IMR-90 (cell line): ENCODE measurements at regions not wholly inside any gene's neighbourhood (a gene's known extent, or its start where the extent isn't known, plus 50 kb on each side); places are given as distances from the start of the nearest gene placed in this dataset.

Experiments
- ATAC-seq: fragments of 200-7000 bp; cut with Tn5 transposase; 2 replicates; pipeline ENCODE4 v1.9.1; 2020; ENCODE audit warnings: low read depth, mild to moderate bottlenecking, moderate library complexity
- BruUV-seq: library from RNA; stranded (reverse); fragments of 400-500 nt; replicated peaks from 2 replicates; lab custom pipeline; 2021; lab: Mats Ljungman, UMichigan
- CTCF ChIA-PET: fragments of 300-600 bp; formaldehyde crosslinking; extraction: SDS; loops from one replicate; lab custom pipeline; 2021; ENCODE audit warnings: antibody characterized with exemption; lab: Yijun Ruan, JAX
- POLR2A ChIA-PET: fragments of 300-600 bp; sonication (Branson Sonifier 250); formaldehyde crosslinking; loops from one replicate; lab custom pipeline; 2022; ENCODE audit warnings: antibody characterized with exemption; ENCODE audit not compliant: unreplicated experiment; lab: Charles Lee
- DNase-seq: peaks from one replicate; pipeline ENCODE4 v3.0.0; 2013
- H2AFZ ChIP-seq: replicated peaks from 2 replicates; pipeline ENCODE3; 2013; ENCODE audit warnings: low read length, mild to moderate bottlenecking; ENCODE audit not compliant: poor library complexity
- H2AK5ac ChIP-seq: 2 replicates; pipeline ENCODE4 v1.6.1; 2013; ENCODE audit warnings: low read depth, low read length, inconsistent platforms
- H2AK9ac ChIP-seq: replicated peaks from 2 replicates; pipeline ENCODE3; 2013; ENCODE audit warnings: mild to moderate bottlenecking, low read depth, low read length, moderate library complexity; ENCODE audit not compliant: poor library complexity
- H2BK120ac ChIP-seq: 2 replicates; pipeline ENCODE4 v1.6.1; 2013; ENCODE audit warnings: low read depth, low read length, inconsistent platforms
- H2BK15ac ChIP-seq: 3 replicates; pipeline ENCODE4 v1.6.1; 2013; ENCODE audit warnings: low read depth, low read length, inconsistent platforms
- H2BK20ac ChIP-seq: 2 replicates; pipeline ENCODE4 v1.6.1; 2013; ENCODE audit warnings: low read depth, mild to moderate bottlenecking, inconsistent platforms, low read length, moderate library complexity
- H2BK5ac ChIP-seq: 2 replicates; pipeline ENCODE4 v1.6.1; 2013; ENCODE audit warnings: mild to moderate bottlenecking, low read depth, low read length, inconsistent platforms; ENCODE audit not compliant: poor library complexity, severe bottlenecking
- H3K14ac ChIP-seq: replicated peaks from 2 replicates; pipeline ENCODE4 v1.6.1; 2013; ENCODE audit warnings: low read depth, low read length, inconsistent platforms
- H3K18ac ChIP-seq: 2 replicates; pipeline ENCODE4 v1.6.1; 2013; ENCODE audit warnings: low read depth, low read length, control low read depth
- H3K23ac ChIP-seq: 2 replicates; pipeline ENCODE4 v1.6.1; 2013; ENCODE audit warnings: low read depth, low read length, inconsistent platforms
- H3K27ac ChIP-seq: 2 replicates; pipeline ENCODE4 v1.5.1; 2013; ENCODE audit warnings: mild to moderate bottlenecking, control low read depth, low read length; ENCODE audit not compliant: insufficient read depth
- H3K27me3 ChIP-seq: 2 replicates; pipeline ENCODE4 v1.6.1; 2013; ENCODE audit warnings: low read length; ENCODE audit not compliant: control insufficient read depth, insufficient read depth
- H3K36me3 ChIP-seq: 2 replicates; pipeline ENCODE4 v1.6.1; 2013; ENCODE audit warnings: low read length, mixed read lengths; ENCODE audit not compliant: control insufficient read depth, insufficient read depth
- H3K4ac ChIP-seq: 2 replicates; pipeline ENCODE4 v1.6.1; 2013; ENCODE audit warnings: low read depth, low read length, inconsistent platforms
- H3K4me1 ChIP-seq: 2 replicates; pipeline ENCODE4 v1.6.1; 2013; ENCODE audit warnings: low read length, mixed read lengths; ENCODE audit not compliant: control insufficient read depth, insufficient read depth
- H3K4me2 ChIP-seq: 2 replicates; pipeline ENCODE4 v1.6.1; 2013; ENCODE audit warnings: low read depth, mild to moderate bottlenecking, control low read depth, low read length, moderate library complexity
- H3K4me3 ChIP-seq: 2 replicates; pipeline ENCODE4 v1.5.1; 2013; ENCODE audit warnings: low read depth, mild to moderate bottlenecking, control low read depth, low read length, moderate library complexity; ENCODE audit not compliant: insufficient read depth
- H3K56ac ChIP-seq: 2 replicates; pipeline ENCODE4 v1.6.1; 2013; ENCODE audit warnings: low read length, inconsistent platforms; ENCODE audit not compliant: insufficient read depth; ENCODE audit errors: extremely low read depth
- H3K79me1 ChIP-seq, 2 experiments: 2 replicates each; pipeline ENCODE4 v1.6.1; 2013; ENCODE audit warnings: low read length in 2 of 2, inconsistent platforms in 1 of 2, low read depth in 1 of 2
- H3K9ac ChIP-seq: 2 replicates; pipeline ENCODE4 v1.6.1; 2013; ENCODE audit warnings: low read depth, low read length, control low read depth
- H3K9me1 ChIP-seq: 2 replicates; pipeline ENCODE4 v1.6.1; 2013; ENCODE audit warnings: low read length, inconsistent platforms; ENCODE audit not compliant: insufficient read depth
- H3K9me3 ChIP-seq: 2 replicates; pipeline ENCODE4 v1.6.1; 2013; ENCODE audit warnings: low read length; ENCODE audit not compliant: control insufficient read depth, insufficient read depth
- H4K20me1 ChIP-seq: 2 replicates; pipeline ENCODE4 v1.6.1; 2013; ENCODE audit warnings: low read length, inconsistent platforms; ENCODE audit not compliant: insufficient read depth
- H4K5ac ChIP-seq: 2 replicates; pipeline ENCODE4 v1.6.1; 2013; ENCODE audit warnings: mild to moderate bottlenecking, low read depth, low read length, control low read depth
- H4K8ac ChIP-seq, 2 experiments: 2 replicates each; pipeline ENCODE4 v1.6.1; 2013; ENCODE audit warnings: low read depth in 2 of 2, low read length in 2 of 2, control low read depth in 1 of 2, inconsistent platforms in 1 of 2
- H4K91ac ChIP-seq: 2 replicates; pipeline ENCODE4 v1.6.1; 2013; ENCODE audit warnings: low read depth, low read length, inconsistent platforms; ENCODE audit not compliant: insufficient read depth
- BHLHE40 ChIP-seq: fragments of 150-350 bp; IDR thresholded peaks from 2 replicates; pipeline ENCODE4 v1.6.1; 2016; ENCODE audit warnings: mild to moderate bottlenecking, low read depth, low read length
- CEBPB ChIP-seq: IDR thresholded peaks from 2 replicates; pipeline ENCODE4 v1.6.1; 2012; ENCODE audit warnings: low read depth, low read length, improper control_type of control experiment
- CHD1 ChIP-seq: IDR thresholded peaks from 2 replicates; pipeline ENCODE4 v1.6.1; 2012; ENCODE audit warnings: low read depth, low read length, improper control_type of control experiment
- ELK1 ChIP-seq: fragments of 150-350 bp; IDR thresholded peaks from 2 replicates; pipeline ENCODE4 v1.6.1; 2016; ENCODE audit warnings: low read depth, mild to moderate bottlenecking, low read length, moderate library complexity, borderline replicate concordance
- MAFK ChIP-seq: IDR thresholded peaks from 2 replicates; pipeline ENCODE4 v1.6.1; 2012; ENCODE audit warnings: low read depth, low read length, improper control_type of control experiment
- MAZ ChIP-seq: IDR thresholded peaks from 2 replicates; pipeline ENCODE4 v1.6.1; 2012; ENCODE audit warnings: low read depth, mild to moderate bottlenecking, low read length, improper control_type of control experiment, moderate library complexity, borderline replicate concordance
- NFE2L2 ChIP-seq: fragments of 150-350 bp; IDR thresholded peaks from 2 replicates; pipeline ENCODE4 v1.6.1; 2016; ENCODE audit warnings: low read depth, mild to moderate bottlenecking, low read length
- RAD21 ChIP-seq: IDR thresholded peaks from 2 replicates; pipeline ENCODE4 v1.6.1; 2012; ENCODE audit warnings: low read length, improper control_type of control experiment
- RCOR1 ChIP-seq: IDR thresholded peaks from 2 replicates; pipeline ENCODE4 v1.6.1; 2012; ENCODE audit warnings: mild to moderate bottlenecking, low read length, improper control_type of control experiment; ENCODE audit not compliant: insufficient replicate concordance
- RFX5 ChIP-seq: IDR thresholded peaks from 2 replicates; pipeline ENCODE4 v1.8.0; 2012; ENCODE audit warnings: low read depth, mild to moderate bottlenecking, low read length, moderate library complexity
- SMC3 ChIP-seq: fragments of 150-350 bp; IDR thresholded peaks from 2 replicates; pipeline ENCODE4 v1.6.1; 2016; ENCODE audit warnings: low read depth, mild to moderate bottlenecking, antibody characterized with exemption, low read length, moderate library complexity
- WGBS, 2 experiments: methylation state at CpG; one replicate each; pipeline versions ENCODE4 v1.1.5 to v1.1.7; 2013; ENCODE audit warnings: missing lambda C conversion rate in 2 of 2; ENCODE audit not compliant: insufficient read length in 1 of 2; ENCODE audit errors: extremely low coverage in 2 of 2; 5-methylcytosine and 5-hydroxymethylcytosine counted together
- dilution Hi-C: fragments of 300-500 bp; cut with HindIII; formaldehyde crosslinking; loops from one replicate; pipeline ENCODE4 v1.14.3; 2018; ENCODE audit warnings: low sequenced_read_pairs; ENCODE audit not compliant: unreplicated experiment
- in situ Hi-C: fragments of 300-500 bp; cut with MboI; formaldehyde crosslinking; loops from 3 replicates; pipeline ENCODE4 v1.14.3; 2019; ENCODE audit warnings: low sequenced_read_pairs, inconsistent platforms, mixed read lengths
- intact Hi-C: fragments of 100-400 bp; cut with micrococcal nuclease; formaldehyde crosslinking; loops from 2 replicates; pipeline ENCODE4 v1.10.0; 2022
- TF ChIP-seq, protein P1 (sequence below): conservative IDR thresholded peaks from 2 replicates; pipeline ENCODE4 v1.5.1; 2012; ENCODE audit warnings: mild to moderate bottlenecking, low read depth, low read length, improper control_type of control experiment

- Histone ChIP-seq H3K79me1 (no peaks in the 10 kb centered on the region), H3K4me1 (no peaks in the 10 kb centered on the region), H3K4me2 (no peak overlapping the region), H4K20me1 (no peaks in the 10 kb centered on the region), H2BK120ac (no peak overlapping the region), H2BK20ac (no peak overlapping the region), H2AK5ac (no peak overlapping the region), H3K4me3 (no peak overlapping the region), H2BK15ac (no peak overlapping the region), H2AK9ac (no peak overlapping the region), H4K8ac (no peak overlapping the region), H2BK5ac (no peak overlapping the region), H2AFZ (no peak overlapping the region), H3K27ac (no peak overlapping the region), H3K23ac (no peak overlapping the region), H4K91ac (no peak overlapping the region), H3K4ac (no peak overlapping the region), H3K9ac (no peak overlapping the region), H3K56ac (no peak overlapping the region), H3K9me1 (no peaks in the 10 kb centered on the region), H3K9me3 (peaks cover 16% of the 10 kb centered on the region), H4K5ac (no peak overlapping the region), H3K14ac (no peak overlapping the region), H3K18ac (no peak overlapping the region), H3K36me3 (no peaks in the 10 kb centered on the region), H3K27me3 (no peaks in the 10 kb centered on the region)
- 40% methylated on average over 1 of the region's 16 CpGs; no CpG with 5 or more reads in 1 of the 2 experiments for WGBS, 2 experiments
- intact Hi-C loops (no loop called here), dilution Hi-C loops (no loop called here), in situ Hi-C loops (no loop called here)
- ATAC-seq (no peak), DNase-seq (no peak)
- BruUV-seq, result no TSS peak
- ChIA-PET CTCF (no interaction called here), POLR2A (no interaction called here)
- TF ChIP-seq MAZ (no peak), RCOR1 (no peak), CHD1 (no peak), SMC3 (no peak), RFX5 (no peak), MAFK (no peak), ELK1 (no peak), BHLHE40 (no peak), CEBPB (no peak), RAD21 (no peak), NFE2L2 (no peak)
- TF ChIP-seq, protein P1, sequence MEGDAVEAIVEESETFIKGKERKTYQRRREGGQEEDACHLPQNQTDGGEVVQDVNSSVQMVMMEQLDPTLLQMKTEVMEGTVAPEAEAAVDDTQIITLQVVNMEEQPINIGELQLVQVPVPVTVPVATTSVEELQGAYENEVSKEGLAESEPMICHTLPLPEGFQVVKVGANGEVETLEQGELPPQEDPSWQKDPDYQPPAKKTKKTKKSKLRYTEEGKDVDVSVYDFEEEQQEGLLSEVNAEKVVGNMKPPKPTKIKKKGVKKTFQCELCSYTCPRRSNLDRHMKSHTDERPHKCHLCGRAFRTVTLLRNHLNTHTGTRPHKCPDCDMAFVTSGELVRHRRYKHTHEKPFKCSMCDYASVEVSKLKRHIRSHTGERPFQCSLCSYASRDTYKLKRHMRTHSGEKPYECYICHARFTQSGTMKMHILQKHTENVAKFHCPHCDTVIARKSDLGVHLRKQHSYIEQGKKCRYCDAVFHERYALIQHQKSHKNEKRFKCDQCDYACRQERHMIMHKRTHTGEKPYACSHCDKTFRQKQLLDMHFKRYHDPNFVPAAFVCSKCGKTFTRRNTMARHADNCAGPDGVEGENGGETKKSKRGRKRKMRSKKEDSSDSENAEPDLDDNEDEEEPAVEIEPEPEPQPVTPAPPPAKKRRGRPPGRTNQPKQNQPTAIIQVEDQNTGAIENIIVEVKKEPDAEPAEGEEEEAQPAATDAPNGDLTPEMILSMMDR, result no peak
Measured at GRCh38 chr2:239548965-239549595, 148.3 kb upstream of the HDAC4 start.
